GM21423 (cell line): ENCODE measurements at regions not wholly inside any gene's neighbourhood (a gene's known extent, or its start where the extent isn't known, plus 50 kb on each side); places are given as distances from the start of the nearest gene placed in this dataset.

Source experiments
- ATAC-seq: cut with Tn5 transposase; IDR thresholded peaks from one replicate; pipeline ENCODE4 v1.9.1; 2021; ENCODE audit warnings: mild to moderate bottlenecking, moderate library complexity; ENCODE audit not compliant: unreplicated experiment

DNA sequence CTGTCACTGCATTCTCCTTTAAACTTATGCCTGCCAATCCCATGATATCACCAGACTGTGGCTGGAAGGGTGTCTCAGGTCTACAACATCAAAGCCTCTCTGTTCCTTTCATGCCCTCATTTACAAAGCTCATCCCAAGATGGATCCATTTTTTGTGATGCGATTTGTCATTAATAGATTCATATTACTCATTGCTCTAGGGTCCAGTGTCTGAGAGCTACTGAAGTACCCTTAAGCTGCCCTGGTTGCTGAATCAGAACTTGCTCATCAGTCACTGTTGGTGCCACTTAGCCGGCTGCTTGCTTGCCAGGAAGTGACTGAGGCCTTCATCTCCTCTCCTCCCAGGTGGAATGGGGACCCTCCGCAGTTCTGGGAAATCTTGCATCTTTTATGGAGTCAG lies 395.5 kb upstream of the BOD1L1 start:
- ATAC-seq, result no peak

DNA sequence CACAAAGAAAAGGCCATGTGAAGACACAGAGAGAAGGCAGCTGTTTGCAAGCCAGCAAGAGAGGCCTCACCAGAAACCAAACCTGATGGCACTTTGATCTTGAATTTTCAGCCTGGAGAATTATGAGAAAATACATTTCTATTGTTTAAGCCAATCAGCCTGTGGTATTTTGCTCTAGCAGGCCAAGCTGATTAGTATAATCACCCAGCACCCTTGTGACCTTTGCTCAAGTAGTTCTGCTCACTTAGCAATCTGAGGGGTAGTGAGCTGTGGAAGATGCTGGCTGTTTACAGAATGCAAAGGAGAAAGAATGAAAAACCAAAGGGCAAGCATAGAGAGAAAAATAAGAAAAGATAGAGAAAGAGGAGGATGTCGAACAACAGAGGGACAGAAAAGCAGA lies 396.4 kb upstream of the BOD1L1 start:
- ATAC-seq, result no peak

- no peak for ATAC-seq
These were observed 397.6 kb upstream of the BOD1L1 start for GRCh38 chr4:14025111-14025510.

DNA sequence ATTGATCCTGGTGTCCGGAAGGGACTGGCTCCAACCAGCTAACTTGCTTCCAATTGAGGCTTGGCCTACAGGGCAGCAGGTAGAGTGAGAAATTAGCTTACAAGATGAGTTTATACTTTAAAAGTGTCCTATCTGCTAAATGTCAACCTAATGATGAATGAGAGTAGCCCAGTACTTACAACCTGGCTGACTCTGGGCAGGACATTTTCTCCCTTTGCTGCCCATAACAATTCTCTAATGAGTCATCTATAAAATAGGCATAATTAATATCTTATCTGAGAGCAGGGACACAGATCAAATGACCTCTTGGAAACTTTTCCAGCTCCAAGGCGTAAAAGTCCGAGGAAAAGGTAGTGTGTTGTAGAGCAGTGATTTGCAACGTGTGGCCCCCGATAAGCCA lies 398.4 kb upstream of the BOD1L1 start:
- no peak for ATAC-seq

- no peak for ATAC-seq
These were observed 401.3 kb upstream of the BOD1L1 start for GRCh38 chr4:14028862-14029261.

DNA sequence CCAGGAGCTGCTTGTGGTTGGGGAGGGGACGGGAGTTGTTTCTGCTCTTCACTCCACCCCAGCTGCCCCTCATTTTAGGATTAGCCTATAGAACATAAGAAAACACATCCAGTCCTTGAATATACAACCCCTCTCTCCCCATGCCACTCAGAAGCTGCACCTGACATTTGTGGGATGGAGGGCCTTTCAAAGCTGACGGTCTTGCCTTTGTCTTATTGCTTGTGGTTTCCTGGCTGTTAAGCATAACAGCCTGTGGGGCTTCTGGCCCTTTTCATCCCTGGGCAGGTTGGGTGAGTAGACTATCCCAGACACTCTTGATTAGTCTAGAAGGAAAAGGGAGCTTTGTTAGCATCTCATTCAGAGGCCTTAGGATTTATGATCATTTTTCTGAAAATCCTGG lies 407.6 kb upstream of the BOD1L1 start:
- ATAC-seq, result no peak

DNA sequence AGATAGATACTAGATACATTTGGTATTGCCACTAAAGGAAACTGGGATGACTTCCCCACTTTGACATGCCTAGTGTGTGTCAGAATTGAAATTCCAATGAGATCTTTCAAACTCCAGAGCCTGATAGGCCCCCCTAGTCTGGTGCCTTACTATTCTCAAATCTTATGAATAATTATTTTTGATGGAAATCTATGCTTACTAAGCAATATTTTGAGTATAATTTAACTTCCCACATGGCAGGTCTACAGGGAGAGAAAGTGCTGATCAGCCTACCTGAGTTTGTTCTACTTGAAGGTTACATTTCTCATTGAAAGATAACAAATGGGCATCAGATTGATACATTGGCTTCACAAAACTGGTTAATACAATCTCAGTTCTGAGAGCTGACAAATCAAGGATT lies 415.7 kb upstream of the BOD1L1 start:
- ATAC-seq, result no peak

DNA sequence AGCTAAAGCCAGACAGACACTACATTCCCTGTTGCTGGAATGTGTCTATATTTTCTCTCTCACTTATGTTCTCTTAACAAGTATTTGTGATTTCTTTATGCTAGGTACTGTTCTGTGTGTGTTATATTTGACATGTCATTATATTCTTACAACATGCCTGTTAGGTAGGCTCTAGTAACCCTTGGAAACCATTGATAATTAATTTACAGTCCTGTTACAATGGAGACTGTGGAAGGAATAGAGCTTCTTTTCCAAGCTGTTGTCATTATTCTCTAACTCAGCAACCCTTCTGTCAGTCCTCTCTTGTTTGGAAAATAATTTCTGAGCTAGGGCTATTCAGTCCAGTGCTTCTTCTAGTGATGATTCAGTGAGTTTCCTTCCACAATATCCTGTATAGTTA lies 419.1 kb upstream of the BOD1L1 start:
- ATAC-seq, result no peak

- no peak for ATAC-seq
These were observed 420.3 kb upstream of the BOD1L1 start for GRCh38 chr4:14047840-14048239.

DNA sequence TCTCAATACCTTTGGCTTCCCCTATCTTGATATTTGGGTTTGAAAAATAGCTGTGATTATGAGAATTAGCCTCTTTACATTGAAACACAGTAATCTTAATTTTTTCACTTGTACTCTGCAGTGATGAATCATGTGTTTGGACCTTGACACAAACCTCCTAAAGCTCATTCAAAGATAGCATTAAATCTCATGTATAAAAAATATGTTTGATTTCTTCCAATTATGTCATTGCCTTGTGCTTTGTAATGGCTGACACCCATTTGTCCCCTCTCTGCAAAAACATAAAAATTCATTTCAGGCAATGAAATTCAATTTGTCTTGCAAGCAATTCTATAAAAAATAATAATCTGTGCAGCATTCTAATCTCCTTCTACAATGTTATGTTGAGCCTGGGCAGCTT lies 422.4 kb upstream of the BOD1L1 start:
- ATAC-seq, result no peak

DNA sequence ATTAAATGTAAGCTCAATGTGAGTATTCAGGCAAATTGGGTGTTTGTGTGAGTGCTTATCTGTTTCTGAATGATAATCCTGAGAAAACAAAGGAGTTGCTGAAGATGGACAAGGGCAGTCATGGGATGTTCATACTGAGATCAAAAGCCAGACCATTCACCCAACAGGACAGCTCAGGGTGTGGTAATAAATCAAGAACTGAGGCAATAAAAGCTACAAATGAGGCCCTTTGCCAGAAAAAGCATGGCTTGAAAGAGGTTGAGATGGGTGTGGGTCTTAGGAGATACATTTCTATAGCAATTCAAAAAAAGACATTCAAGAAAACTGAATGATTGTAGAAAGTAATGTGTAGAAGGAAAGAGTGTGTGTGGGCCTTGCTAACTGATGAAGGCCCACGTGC lies 425.8 kb upstream of the BOD1L1 start:
- no peak for ATAC-seq

- no peak for ATAC-seq
These were observed 426.9 kb upstream of the BOD1L1 start for GRCh38 chr4:14054391-14054790.

- no peak for ATAC-seq
These were observed 431.5 kb upstream of the BOD1L1 start for GRCh38 chr4:14059006-14059405.

DNA sequence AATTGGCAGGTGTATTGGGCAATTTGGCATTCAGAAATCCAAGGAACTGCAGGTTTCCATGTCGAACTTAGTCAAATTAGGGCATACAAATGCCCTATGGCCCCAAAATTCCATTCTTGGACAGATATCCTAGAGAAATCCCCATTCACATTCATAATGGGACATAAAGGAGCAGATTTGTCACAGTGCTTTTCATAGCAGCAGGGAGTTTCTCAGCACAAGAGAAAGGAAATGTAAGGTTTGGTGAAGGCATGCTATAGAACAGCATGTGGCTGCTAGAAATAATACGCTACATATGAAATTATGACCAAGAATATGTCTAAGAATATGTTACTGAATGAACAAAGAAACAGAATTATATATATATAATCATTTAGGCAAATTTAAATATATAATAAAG lies 437.5 kb upstream of the BOD1L1 start:
- no peak for ATAC-seq

- no peak for ATAC-seq
These were observed 437.9 kb upstream of the BOD1L1 start for GRCh38 chr4:14065406-14065805.

DNA sequence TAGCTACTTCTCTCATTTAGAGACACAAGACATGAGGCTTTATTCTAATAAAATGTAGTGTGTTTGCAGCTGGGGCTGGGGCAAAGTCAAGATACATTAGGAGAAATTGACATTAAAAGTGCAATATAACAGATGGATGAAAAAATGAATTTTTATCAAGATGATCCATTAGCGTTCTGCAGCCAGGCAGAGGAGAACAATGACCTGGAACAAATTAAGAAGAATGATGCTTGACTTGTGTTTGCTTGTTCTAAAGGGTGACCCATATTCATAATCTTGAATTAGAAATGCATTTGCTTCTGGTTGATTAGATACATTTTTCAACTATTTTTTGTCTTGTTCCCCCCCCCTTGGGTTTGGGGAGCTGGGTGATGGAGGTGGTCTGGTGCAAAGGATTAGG lies 439.5 kb upstream of the BOD1L1 start:
- no peak for ATAC-seq

GRCh38 chr4:14069886-14070285 lies 442.4 kb upstream of the BOD1L1 start:
- no peak for ATAC-seq

DNA sequence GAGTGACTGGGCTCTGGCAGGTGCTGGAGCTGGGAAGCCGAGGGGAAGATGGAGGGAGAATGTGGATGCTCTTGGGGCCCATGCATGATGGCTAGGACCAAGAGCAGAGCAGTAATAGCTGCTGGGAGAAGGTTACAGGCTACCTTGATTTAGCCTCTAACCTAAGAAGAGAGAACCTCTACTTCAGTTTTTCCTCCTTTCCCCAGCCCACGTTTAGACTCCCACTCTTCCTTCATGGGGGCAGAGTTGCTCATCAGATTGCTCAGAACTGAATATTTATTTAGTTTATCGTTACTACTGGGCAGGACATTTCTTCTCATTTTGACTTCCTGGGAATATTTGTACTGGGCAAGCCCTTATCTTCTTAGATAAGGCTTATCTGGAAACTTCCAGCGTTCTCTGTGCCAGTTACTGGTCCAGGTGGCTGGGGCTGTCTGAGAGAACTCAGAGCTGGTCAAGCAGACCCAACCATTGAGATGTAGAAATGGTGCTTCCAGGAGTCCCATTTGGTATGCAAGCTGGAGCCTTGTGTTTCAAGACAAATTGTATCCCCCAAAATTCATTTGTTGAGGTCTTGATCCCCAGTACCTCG lies 442.9 kb upstream of the BOD1L1 start:
- no peak for ATAC-seq

DNA sequence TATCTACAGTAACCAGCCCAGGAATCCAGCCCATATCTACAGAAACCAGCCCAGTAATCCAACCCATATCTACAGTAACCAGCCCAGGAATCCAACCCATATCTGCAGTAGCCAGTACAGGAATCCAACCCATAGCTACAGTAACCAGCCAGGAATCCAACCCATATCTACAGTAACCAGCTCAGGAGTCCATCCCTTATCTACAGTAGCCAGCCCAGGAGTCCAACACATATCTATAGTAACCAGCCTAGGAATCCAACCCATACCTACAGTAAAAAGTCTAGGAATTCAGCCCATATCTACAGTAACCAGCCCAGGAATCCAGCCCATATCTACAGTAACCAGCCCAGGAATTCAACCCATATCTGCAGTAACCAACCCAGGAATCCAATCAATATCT lies 445.0 kb upstream of the BOD1L1 start:
- ATAC-seq, result no peak

DNA sequence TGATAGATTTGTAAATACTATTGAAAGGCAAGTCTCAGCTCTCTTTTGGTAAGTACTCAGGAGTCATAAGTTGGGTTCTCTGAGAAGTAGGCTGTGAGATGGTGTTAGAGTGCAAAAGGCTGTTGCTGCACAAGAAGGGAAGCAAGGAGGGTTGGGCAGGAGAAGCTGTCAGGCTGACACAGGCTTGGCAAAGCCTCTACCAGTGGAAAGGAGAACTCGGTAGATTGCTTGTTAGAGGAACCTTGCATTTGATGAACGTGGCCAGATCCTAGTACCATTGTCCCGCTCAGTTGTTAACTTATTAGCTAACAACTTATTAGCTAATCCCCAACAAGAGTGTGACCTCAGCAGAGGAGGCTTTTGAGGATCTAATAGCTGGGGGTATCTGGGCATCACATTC lies 449.3 kb upstream of the BOD1L1 start:
- ATAC-seq, result no peak

- ATAC-seq, result no peak
These were observed 450.8 kb upstream of the BOD1L1 start for GRCh38 chr4:14078326-14078725.

DNA sequence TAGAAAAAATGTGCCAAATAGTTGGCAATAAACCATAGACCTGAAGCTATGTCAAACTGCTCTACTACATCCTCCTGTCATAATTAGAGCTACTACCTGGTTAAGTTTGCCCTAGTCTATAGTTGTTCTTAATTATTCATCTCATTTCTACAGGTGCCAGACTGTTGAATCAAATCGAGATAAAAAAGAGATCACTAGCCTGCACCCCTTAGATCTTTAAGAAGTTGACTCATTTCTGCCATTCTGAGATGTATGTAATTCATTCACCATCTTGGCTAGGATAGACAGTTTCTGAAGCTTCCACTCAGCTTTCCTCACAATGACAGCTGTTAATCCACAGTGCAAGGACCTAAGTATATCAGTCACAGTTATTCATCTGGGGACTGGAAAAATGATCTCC lies 452.1 kb upstream of the BOD1L1 start:
- no peak for ATAC-seq

- no peak for ATAC-seq
These were observed 455.6 kb upstream of the BOD1L1 start for GRCh38 chr4:14083150-14083549.

- no peak for ATAC-seq
These were observed 457.1 kb upstream of the BOD1L1 start for GRCh38 chr4:14084598-14084997.
